ENCODE measurements at regions not wholly inside any gene's neighbourhood (a gene's known extent, or its start where the extent isn't known, plus 50 kb on each side); places are given as distances from the start of the nearest gene placed in this dataset.

GRCh38 chr14:82390586-82390985 is 856.9 kb upstream of the SEL1L start:
- TF ChIP-seq TAF1 (IDR thresholded peaks at IDR 0.05; ENCODE audit: borderline replicate concordance, low read depth, low read length): no peak
- no peak for TF ChIP-seq POLR2AphosphoS5 (IDR thresholded peaks at IDR 0.05; ENCODE audit: low read depth, low read length)
